H1 (cell line): ENCODE measurements at regions not wholly inside any gene's neighbourhood (a gene's known extent, or its start where the extent isn't known, plus 50 kb on each side); places are given as distances from the start of the nearest gene placed in this dataset.
"Not testable (repeated sequence)": the region's sequence is repeated elsewhere in the genome, so short reads cannot be mapped to it uniquely, and the experiment has no call there.

ENCODE experiments used
- EZH2 ChIP-seq: fragments of 200-600 bp; sonication (generic); IDR thresholded peaks from 2 replicates; pipeline ENCODE4 v1.7.1; 2012; ENCODE audit warnings: low read depth, mild to moderate bottlenecking, moderate library complexity, low read length, inconsistent platforms; ENCODE audit not compliant: severe bottlenecking
- POLR2A ChIP-seq, 2 experiments: IDR thresholded peaks; 1 replicate in 1 of 2; 2 replicates in 1 of 2; pipeline ENCODE4 v1.6.1; 2011; ENCODE audit warnings: low read depth in 2 of 2, low read length in 2 of 2, mild to moderate bottlenecking in 2 of 2; ENCODE audit errors: control extremely low read depth in 1 of 2
- TF ChIP-seq, protein P1 (sequence below), 3 experiments: IDR thresholded peaks; 1 replicate in 2 of 3; 2 replicates in 1 of 3; pipeline versions ENCODE4 v1.5.1 to v1.6.1; 2011; ENCODE audit warnings: low read length in 3 of 3, mild to moderate bottlenecking in 3 of 3, inconsistent platforms in 2 of 3, low read depth in 1 of 3, moderate library complexity in 1 of 3; ENCODE audit not compliant: insufficient read depth in 1 of 3; ENCODE audit errors: control extremely low read depth in 1 of 3

- TF ChIP-seq, protein P1, sequence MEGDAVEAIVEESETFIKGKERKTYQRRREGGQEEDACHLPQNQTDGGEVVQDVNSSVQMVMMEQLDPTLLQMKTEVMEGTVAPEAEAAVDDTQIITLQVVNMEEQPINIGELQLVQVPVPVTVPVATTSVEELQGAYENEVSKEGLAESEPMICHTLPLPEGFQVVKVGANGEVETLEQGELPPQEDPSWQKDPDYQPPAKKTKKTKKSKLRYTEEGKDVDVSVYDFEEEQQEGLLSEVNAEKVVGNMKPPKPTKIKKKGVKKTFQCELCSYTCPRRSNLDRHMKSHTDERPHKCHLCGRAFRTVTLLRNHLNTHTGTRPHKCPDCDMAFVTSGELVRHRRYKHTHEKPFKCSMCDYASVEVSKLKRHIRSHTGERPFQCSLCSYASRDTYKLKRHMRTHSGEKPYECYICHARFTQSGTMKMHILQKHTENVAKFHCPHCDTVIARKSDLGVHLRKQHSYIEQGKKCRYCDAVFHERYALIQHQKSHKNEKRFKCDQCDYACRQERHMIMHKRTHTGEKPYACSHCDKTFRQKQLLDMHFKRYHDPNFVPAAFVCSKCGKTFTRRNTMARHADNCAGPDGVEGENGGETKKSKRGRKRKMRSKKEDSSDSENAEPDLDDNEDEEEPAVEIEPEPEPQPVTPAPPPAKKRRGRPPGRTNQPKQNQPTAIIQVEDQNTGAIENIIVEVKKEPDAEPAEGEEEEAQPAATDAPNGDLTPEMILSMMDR (IDR thresholded peaks at IDR 0.05; ENCODE audit: control extremely low read depth in 1 of 3, insufficient read depth in 1 of 3, low read depth in 1 of 3, low read length in 3 of 3), result not testable (repeated sequence)
- not testable (repeated sequence) for TF ChIP-seq POLR2A (IDR thresholded peaks at IDR 0.05; ENCODE audit: control extremely low read depth in 1 of 2, low read depth in 2 of 2, low read length in 2 of 2); EZH2
Measured at GRCh38 chr1:188013222-188013849, 1184.6 kb downstream of the PLA2G4A start.
